Keratinocyte (primary cell): ENCODE measurements at regions not wholly inside any gene's neighbourhood (a gene's known extent, or its start where the extent isn't known, plus 50 kb on each side); places are given as distances from the start of the nearest gene placed in this dataset.

Experiments
- CTCF ChIP-seq, 3 experiments: IDR thresholded peaks in 1 of 3; conservative IDR thresholded peaks in 1 of 3; optimal IDR thresholded peaks in 1 of 3; 2 replicates in 2 of 3; 3 replicates in 1 of 3; pipeline versions ENCODE3 to v1.5.1; 2011; ENCODE audit warnings: low read length in 3 of 3, mild to moderate bottlenecking in 3 of 3, moderate library complexity in 2 of 3, control low read depth in 1 of 3, inconsistent platforms in 1 of 3; ENCODE audit not compliant: insufficient read depth in 2 of 3; ENCODE audit errors: extremely low read depth in 1 of 3
- EZH2 ChIP-seq: IDR thresholded peaks from one replicate; pipeline ENCODE4 v1.6.1; 2012; ENCODE audit warnings: inconsistent platforms, mild to moderate bottlenecking, low read length, moderate library complexity

DNA sequence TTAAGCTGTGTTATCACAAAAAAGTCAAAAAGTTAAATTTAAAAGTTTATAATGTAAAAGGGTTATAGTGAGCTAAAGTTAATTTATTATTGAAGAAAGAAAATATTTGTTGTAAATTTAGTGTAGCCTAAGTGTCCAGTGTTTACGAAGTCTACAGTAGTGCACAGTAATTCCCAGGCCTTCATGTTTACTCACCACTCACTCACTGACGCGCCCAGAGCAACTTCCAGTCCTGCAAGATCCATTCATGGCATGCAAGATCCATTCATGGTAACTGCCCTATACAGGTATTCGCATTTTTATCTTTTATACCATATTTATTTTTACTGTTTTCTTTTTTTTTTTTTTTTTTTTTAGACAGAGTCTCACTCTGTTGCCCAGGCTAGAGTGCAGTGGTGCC, 69.5 kb downstream of the TPRA1 start:
- TF ChIP-seq CTCF (optimal IDR thresholded peaks at IDR 0.05 in 1 of 3, IDR thresholded peaks at IDR 0.05 in 1 of 3, conservative IDR thresholded peaks at IDR 0.05 in 1 of 3; ENCODE audit: extremely low read depth in 1 of 3, insufficient read depth in 2 of 3, low read length in 3 of 3) (no peak), EZH2 (no peak)
